Activated T-helper 1 cell treated with anti-CD3 and anti-CD28 coated beads, Interleukin-12 subunit alpha, Interleukin-12 subunit beta, Interleukin-2, Interleukin-4 antibody, amounts not matched to agents 30 ng/mL and 10 ng/mL and 1 ng/mL, durations not matched to agents 14 hours and 24 hours and 36 hours (primary cell): ENCODE measurements at regions not wholly inside any gene's neighbourhood (a gene's known extent, or its start where the extent isn't known, plus 50 kb on each side); places are given as distances from the start of the nearest gene placed in this dataset.

Experiments
- DNase-seq: peaks from one replicate; pipeline ENCODE4 v3.0.0; 2021; ENCODE audit warnings: low spot score
- H3K27ac Mint-ChIP-seq: one replicate; pipeline ENCODE4 v1.8.0; 2021; ENCODE audit warnings: mild to moderate bottlenecking, mixed read lengths
- H3K27me3 Mint-ChIP-seq: one replicate; pipeline ENCODE4 v1.8.0; 2022; ENCODE audit warnings: mild to moderate bottlenecking, moderate library complexity, mixed read lengths; ENCODE audit not compliant: insufficient read depth
- H3K36me3 Mint-ChIP-seq: one replicate; pipeline ENCODE4 v1.8.0; 2021; ENCODE audit warnings: low read depth, mixed read lengths
- H3K4me1 Mint-ChIP-seq: one replicate; pipeline ENCODE4 v1.8.0; 2021; ENCODE audit warnings: low read depth, mixed read lengths
- H3K4me3 Mint-ChIP-seq: one replicate; pipeline ENCODE4 v1.8.0; 2021; ENCODE audit warnings: mild to moderate bottlenecking, moderate library complexity, mixed read lengths
- H3K9me3 Mint-ChIP-seq: one replicate; pipeline ENCODE4 v1.8.0; 2021; ENCODE audit warnings: mixed read lengths
- intact Hi-C: fragments of 100-400 bp; cut with micrococcal nuclease; formaldehyde crosslinking; loops from one replicate; pipeline ENCODE4 v1.15.1; 2024

DNA sequence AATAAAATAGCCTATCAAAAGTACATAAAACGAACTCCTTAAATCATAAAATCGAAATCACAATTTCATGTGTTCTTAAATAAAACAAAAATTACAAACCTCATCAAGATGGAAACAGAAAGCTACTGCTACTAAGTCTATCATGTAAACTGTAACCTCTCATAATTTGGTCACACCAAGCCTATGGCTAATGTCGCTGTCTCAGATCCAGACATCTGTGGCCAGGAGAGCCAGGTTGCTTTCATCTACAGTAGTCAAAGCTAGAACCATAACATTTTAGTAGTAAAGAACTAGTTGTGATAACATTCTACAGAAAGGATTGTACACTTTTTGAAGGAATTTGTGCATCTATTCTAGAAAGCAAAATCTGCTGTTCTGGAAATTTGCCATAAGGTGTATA lies 197.4 kb upstream of the MBNL1 start:
- Mint-ChIP-seq H3K9me3 (no peaks in the 10 kb centered on the region), H3K36me3 (no peaks in the 10 kb centered on the region), H3K27me3 (peaks cover 2% of the 10 kb centered on the region), H3K4me1 (no peaks in the 10 kb centered on the region), H3K4me3 (no peak overlapping the region), H3K27ac (no peak overlapping the region)
- intact Hi-C loops = loop anchor here (5.0 kb wide), 2 partner anchors 171 to 201 kb away; no protein-coding TSS in a partner anchor
- DNase-seq = no peak

DNA sequence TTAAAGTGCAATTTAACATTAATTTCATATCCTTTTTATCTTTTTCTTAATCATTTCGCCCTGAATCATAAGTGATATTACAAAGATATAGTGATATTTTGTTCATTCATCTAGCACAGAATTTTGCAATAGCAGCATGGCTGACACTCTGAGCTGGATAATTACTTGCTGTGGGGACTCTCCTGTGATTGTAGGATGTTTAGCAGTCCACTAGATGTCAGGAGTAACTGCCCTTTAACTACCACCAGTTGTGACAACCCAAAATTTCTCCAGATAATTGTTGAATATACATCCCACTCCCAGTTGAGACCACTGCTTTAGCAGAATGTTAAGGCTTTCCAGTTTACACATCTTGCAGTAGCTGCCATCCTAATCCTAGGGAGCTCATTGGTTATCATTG lies 196.8 kb upstream of the MBNL1 start:
- no peak for DNase-seq
- Mint-ChIP-seq H3K27ac (no peak overlapping the region), H3K4me3 (no peak overlapping the region), H3K36me3 (no peaks in the 10 kb centered on the region), H3K9me3 (no peaks in the 10 kb centered on the region), H3K27me3 (peaks cover 2% of the 10 kb centered on the region), H3K4me1 (no peaks in the 10 kb centered on the region)
- intact Hi-C loops = loop anchor here (1.0 to 5.0 kb wide), 6 partner anchors 170 to 452 kb away; no protein-coding TSS in a partner anchor

GRCh38 chr3:152073267-152073666 lies 195.5 kb upstream of the MBNL1 start:
- H3K27ac Mint-ChIP-seq = no peak overlapping the region
- no peak for DNase-seq
- no peaks in the 10 kb centered on the region for H3K36me3 Mint-ChIP-seq
- H3K4me1 Mint-ChIP-seq = no peaks in the 10 kb centered on the region
- intact Hi-C loops = loop anchor here (2.0 to 5.0 kb wide), 3 partner anchors 169 to 226 kb away; no protein-coding TSS in a partner anchor
- peaks cover 2% of the 10 kb centered on the region for H3K27me3 Mint-ChIP-seq
- H3K9me3 Mint-ChIP-seq = no peaks in the 10 kb centered on the region
- H3K4me3 Mint-ChIP-seq = no peak overlapping the region

- Mint-ChIP-seq H3K27me3 (no peaks in the 10 kb centered on the region), H3K4me3 (no peak overlapping the region), H3K27ac (no peak overlapping the region), H3K9me3 (peaks cover 12% of the 10 kb centered on the region), H3K4me1 (no peaks in the 10 kb centered on the region), H3K36me3 (peaks cover 3% of the 10 kb centered on the region)
- intact Hi-C loops = no loop called here
- DNase-seq = no peak
These were observed 192.6 kb upstream of the MBNL1 start for GRCh38 chr3:152076148-152076547.

DNA sequence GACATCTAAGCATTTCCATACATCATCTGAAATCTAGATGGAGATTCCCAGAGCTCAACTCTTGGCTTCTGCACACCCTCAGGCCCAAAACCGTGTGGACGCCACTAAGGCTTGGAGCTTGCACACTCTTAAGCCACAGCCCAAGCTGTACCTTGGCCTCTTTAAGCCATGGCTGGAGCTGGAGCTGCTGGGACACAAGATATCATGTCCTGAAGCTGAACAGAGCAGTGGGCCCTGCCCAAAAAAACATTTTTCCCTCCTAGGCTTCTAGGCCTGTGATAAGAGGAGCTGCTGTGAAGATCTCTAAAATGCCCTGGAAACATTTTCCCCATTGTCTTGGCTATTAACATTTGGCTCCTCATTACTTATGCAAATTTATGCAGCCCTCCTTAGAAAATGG lies 188.7 kb upstream of the MBNL1 start:
- H3K36me3 Mint-ChIP-seq = peaks cover 3% of the 10 kb centered on the region
- intact Hi-C loops = no loop called here
- H3K27me3 Mint-ChIP-seq = peaks cover 4% of the 10 kb centered on the region
- DNase-seq = no peak
- H3K27ac Mint-ChIP-seq = no peak overlapping the region
- H3K4me3 Mint-ChIP-seq = no peak overlapping the region
- peaks cover 12% of the 10 kb centered on the region for H3K9me3 Mint-ChIP-seq
- no peaks in the 10 kb centered on the region for H3K4me1 Mint-ChIP-seq

- H3K36me3 Mint-ChIP-seq = peaks cover 3% of the 10 kb centered on the region
- intact Hi-C loops = no loop called here
These were observed 185.6 kb upstream of the MBNL1 start for GRCh38 chr3:152083135-152083534.

GRCh38 chr3:152084441-152085158 lies 184.1 kb upstream of the MBNL1 start:
- no peak for DNase-seq
- intact Hi-C loops = no loop called here
- H3K27me3 Mint-ChIP-seq = peaks cover 15% of the 10 kb centered on the region
- H3K4me1 Mint-ChIP-seq = no peaks in the 10 kb centered on the region
- peaks cover 8% of the 10 kb centered on the region for H3K9me3 Mint-ChIP-seq
- H3K27ac Mint-ChIP-seq = no peak overlapping the region
- H3K4me3 Mint-ChIP-seq = no peak overlapping the region
- H3K36me3 Mint-ChIP-seq = peaks cover 3% of the 10 kb centered on the region

More at GRCh38 chr3:152083135-152083534, 185.6 kb upstream of the MBNL1 start:
- Mint-ChIP-seq H3K9me3 (peaks cover 12% of the 10 kb centered on the region), H3K27me3 (peaks cover 8% of the 10 kb centered on the region), H3K4me1 (no peaks in the 10 kb centered on the region), H3K27ac (no peak overlapping the region), H3K4me3 (no peak overlapping the region)
- DNase-seq = no peak

- Mint-ChIP-seq H3K27me3 (peaks cover 27% of the 10 kb centered on the region), H3K4me1 (no peaks in the 10 kb centered on the region), H3K4me3 (no peak overlapping the region), H3K9me3 (no peaks in the 10 kb centered on the region), H3K27ac (no peak overlapping the region), H3K36me3 (peaks cover 2% of the 10 kb centered on the region)
- intact Hi-C loops = no loop called here
- no peak for DNase-seq
These were observed 181.6 kb upstream of the MBNL1 start for GRCh38 chr3:152087153-152087552.

- no peak overlapping the region for H3K27ac Mint-ChIP-seq
- intact Hi-C loops = no loop called here
- no peaks in the 10 kb centered on the region for H3K9me3 Mint-ChIP-seq
- no peak for DNase-seq
- H3K27me3 Mint-ChIP-seq = peaks cover 23% of the 10 kb centered on the region
- H3K4me1 Mint-ChIP-seq = no peaks in the 10 kb centered on the region
- H3K4me3 Mint-ChIP-seq = no peak overlapping the region
- peaks cover 2% of the 10 kb centered on the region for H3K36me3 Mint-ChIP-seq
These were observed 179.2 kb upstream of the MBNL1 start for GRCh38 chr3:152089528-152089927.

DNA sequence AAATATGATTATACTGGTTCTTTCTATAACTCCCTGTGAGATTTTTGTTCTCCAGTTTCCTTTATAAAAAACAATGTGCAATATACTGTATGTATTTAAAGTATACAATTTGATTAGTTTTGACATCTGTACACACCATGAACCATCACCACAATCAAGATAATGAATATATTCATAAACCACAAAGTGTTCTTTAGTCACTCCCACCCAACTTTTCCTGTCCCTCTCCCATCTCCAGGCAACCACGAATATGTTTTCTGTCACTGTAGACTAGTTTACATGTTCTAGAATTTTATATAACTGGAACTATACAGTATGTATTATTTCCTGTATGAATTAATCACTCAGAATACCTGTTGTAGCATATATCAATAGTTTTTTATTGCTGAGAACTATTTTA lies 177.0 kb upstream of the MBNL1 start:
- Mint-ChIP-seq H3K4me3 (no peak overlapping the region), H3K9me3 (no peaks in the 10 kb centered on the region), H3K36me3 (peaks cover 2% of the 10 kb centered on the region), H3K27me3 (peaks cover 27% of the 10 kb centered on the region), H3K4me1 (no peaks in the 10 kb centered on the region), H3K27ac (no peak overlapping the region)
- intact Hi-C loops = no loop called here
- DNase-seq = no peak

GRCh38 chr3:152093901-152094300 lies 174.8 kb upstream of the MBNL1 start:
- H3K27me3 Mint-ChIP-seq = peaks cover 21% of the 10 kb centered on the region
- DNase-seq = no peak
- H3K36me3 Mint-ChIP-seq = peaks cover 2% of the 10 kb centered on the region
- no peak overlapping the region for H3K27ac Mint-ChIP-seq
- intact Hi-C loops = no loop called here
- H3K9me3 Mint-ChIP-seq = no peaks in the 10 kb centered on the region
- H3K4me3 Mint-ChIP-seq = no peak overlapping the region
- H3K4me1 Mint-ChIP-seq = no peaks in the 10 kb centered on the region

DNA sequence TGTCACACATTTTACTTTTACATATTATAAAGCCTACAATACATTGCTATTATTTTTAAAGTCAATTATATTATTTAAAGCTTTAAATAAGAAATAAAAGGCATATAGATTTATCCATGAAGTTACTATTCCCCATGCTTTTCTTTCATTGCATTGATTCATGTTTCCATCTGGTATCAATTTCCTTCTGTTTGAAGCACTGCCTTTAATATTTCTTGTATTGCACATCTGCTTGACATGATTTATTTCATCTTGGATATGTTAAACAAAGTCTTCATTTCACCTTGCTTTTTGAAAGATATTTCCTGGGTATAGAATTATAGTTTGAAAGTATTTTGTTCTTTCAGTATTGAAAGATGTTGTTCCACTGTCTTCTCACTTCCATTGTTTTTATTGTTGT lies 174.3 kb upstream of the MBNL1 start:
- intact Hi-C loops = no loop called here
- no peaks in the 10 kb centered on the region for H3K9me3 Mint-ChIP-seq
- H3K36me3 Mint-ChIP-seq = peaks cover 2% of the 10 kb centered on the region
- H3K4me1 Mint-ChIP-seq = no peaks in the 10 kb centered on the region
- H3K27ac Mint-ChIP-seq = no peak overlapping the region
- H3K4me3 Mint-ChIP-seq = no peak overlapping the region
- peaks cover 19% of the 10 kb centered on the region for H3K27me3 Mint-ChIP-seq
- DNase-seq = no peak

- H3K36me3 Mint-ChIP-seq = no peaks in the 10 kb centered on the region
These were observed 173.3 kb upstream of the MBNL1 start for GRCh38 chr3:152095472-152095871.

More at GRCh38 chr3:152095472-152095871, 173.3 kb upstream of the MBNL1 start:
- Mint-ChIP-seq H3K4me1 (peaks cover 5% of the 10 kb centered on the region), H3K27ac (no peak overlapping the region), H3K4me3 (no peak overlapping the region), H3K9me3 (no peaks in the 10 kb centered on the region), H3K27me3 (peaks cover 9% of the 10 kb centered on the region)
- DNase-seq = no peak
- intact Hi-C loops = no loop called here
